Right ventricle myocardium inferior (tissue), 1 donor: ENCODE measurements at regions not wholly inside any gene's neighbourhood (a gene's known extent, or its start where the extent isn't known, plus 50 kb on each side); places are given as distances from the start of the nearest gene placed in this dataset.
A peak's percentile ranks its signal among the peaks of the same experiment; 100 is the strongest.

Source experiments
- ATAC-seq: fragments of 200-7000 bp; cut with Tn5 transposase; one replicate; pipeline ENCODE4 v1.9.1; 2020; ENCODE audit warnings: mild to moderate bottlenecking, moderate library complexity
- DNase-seq: peaks from one replicate; pipeline ENCODE4 v3.0.0; 2021; ENCODE audit errors: missing footprints
- intact Hi-C: fragments of 100-400 bp; cut with DNase I; formaldehyde crosslinking; loops from one replicate; pipeline ENCODE4 v1.11.0; 2022
- donor health status: DM: no; HTN: yes; CAD: no; lungs with severe emphysema.

DNA sequence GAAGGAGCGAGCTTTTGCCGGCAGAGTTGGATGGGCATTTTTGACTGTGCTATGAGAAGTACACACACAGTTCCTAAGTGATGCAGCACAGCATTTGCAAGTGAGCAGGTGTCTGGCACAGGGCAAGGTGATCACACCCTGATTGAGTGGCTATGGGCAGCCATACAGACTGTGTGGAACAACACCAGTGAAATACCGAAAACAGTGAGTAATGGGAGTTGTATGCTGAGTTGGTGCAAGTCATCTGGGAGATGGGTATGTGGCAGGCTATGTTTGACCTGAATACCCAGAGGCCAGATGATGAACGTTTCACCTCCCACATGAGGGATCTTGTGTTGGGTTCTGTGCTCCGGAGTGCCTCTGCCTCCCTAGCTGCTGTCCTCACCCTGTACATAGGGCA is 53.5 kb upstream of the TIPARP start:
- DNase-seq (no peak), ATAC-seq (no peak)
- intact Hi-C loops, result no loop called here

DNA sequence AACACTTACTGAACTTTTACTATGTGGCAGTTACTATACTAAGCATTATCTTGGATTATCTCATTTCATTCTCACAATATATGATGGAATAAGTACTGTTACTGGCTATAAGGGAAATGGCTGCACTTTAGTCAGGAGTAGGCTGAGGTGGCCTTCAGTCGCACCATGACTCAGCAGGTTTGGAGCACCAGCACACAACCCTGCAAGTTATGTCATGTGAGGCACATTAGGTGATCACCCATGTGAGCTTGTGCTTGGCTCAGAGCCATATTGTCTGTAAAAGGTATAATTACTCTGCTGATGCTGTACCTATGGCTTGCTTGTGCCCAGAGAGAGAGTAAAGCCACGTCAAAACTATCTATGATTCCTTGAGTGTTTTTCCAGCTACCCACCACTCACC is 54.1 kb upstream of the TIPARP start:
- no peak for DNase-seq
- ATAC-seq, result no peak
- intact Hi-C loops, result no loop called here

DNA sequence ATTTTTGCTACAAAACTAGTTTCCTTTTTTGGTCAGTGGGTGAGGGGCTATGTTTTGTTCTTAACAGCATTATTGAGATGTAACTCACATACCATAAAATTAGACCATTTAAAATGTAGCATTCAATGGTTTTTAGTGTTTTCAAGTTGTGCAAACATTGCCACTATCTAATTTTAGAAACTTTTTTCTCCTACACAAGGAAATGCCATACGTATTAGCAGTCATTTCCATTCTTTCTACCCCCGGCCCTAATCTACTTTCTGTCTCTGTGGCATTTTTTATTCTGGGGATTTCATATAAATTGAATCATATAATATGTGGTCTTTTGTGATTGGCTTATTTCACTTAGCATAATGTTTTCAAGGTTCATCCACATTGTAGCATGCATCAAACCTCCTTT is 55.0 kb upstream of the TIPARP start:
- no peak for ATAC-seq
- DNase-seq, result no peak
- intact Hi-C loops, result no loop called here

DNA sequence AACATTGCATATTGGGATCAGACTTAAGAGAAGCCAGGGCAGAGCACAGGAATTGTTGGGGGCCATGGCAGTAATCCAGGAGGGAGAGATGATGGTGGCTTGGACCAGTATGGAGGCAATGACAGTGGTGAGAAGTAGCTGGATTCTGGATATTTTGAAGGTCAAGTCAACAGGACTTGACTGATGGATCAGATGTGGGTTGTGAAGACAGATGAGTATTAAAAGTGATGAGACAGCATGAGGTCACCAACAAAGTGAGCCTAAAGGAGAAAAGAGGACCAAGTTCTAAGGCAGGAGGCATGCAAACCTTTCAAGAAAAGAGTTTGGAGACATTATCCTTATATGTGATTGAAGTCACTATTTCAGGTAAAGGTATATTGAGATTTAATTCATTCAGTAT is 56.6 kb upstream of the TIPARP start:
- DNase-seq (no peak), ATAC-seq (no peak)
- intact Hi-C loops, result no loop called here

DNA sequence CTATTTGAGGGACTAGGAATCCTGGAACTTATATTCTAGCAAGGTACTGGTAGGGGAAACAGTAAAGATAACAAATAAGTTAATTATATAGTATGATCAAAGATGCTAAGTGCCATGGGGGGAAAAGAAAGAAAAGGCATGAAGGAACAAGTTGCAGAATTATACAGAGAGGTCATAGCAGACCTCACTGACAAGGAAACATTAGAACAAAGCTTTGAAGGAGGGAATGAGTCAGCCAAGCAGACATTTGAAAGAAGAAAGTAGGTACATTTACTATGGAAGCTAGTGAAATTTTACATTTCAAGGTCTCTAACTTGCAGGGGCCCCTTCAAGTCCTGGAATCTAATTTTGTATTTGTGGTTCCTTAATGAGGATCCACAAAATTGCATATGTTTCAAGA is 57.2 kb upstream of the TIPARP start:
- no peak for ATAC-seq
- no peak for DNase-seq
- intact Hi-C loops, result no loop called here

DNA sequence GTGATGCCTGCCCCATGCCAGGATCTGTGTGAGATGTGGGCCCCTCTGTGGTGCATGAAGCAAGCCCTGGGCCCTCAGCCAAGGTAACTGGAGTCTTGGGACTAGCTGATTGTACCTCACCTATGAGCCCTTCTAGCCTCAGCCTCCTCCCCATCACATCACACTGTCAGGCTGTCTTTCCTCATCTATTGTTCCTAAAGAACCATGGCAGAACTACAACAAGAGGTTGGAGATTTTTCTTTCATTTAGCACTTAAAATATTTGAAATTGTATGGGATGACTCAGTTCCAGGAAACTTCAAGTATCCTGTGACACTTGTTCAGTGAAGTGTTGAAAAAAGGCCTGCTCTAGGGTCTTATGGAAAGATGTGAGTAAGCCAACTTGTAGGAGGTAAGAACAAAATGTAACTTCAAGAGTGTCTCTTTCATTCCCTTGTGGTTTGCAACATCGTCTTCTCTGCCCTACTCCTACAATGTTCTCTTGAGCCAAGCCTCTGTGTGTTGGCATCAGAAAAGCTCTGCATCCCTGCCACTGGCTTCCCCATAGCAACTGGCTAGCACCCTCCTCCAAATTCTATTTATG is 58.7 kb upstream of the TIPARP start:
- no peak for DNase-seq
- ATAC-seq, result no peak
- intact Hi-C loops, result no loop called here

DNA sequence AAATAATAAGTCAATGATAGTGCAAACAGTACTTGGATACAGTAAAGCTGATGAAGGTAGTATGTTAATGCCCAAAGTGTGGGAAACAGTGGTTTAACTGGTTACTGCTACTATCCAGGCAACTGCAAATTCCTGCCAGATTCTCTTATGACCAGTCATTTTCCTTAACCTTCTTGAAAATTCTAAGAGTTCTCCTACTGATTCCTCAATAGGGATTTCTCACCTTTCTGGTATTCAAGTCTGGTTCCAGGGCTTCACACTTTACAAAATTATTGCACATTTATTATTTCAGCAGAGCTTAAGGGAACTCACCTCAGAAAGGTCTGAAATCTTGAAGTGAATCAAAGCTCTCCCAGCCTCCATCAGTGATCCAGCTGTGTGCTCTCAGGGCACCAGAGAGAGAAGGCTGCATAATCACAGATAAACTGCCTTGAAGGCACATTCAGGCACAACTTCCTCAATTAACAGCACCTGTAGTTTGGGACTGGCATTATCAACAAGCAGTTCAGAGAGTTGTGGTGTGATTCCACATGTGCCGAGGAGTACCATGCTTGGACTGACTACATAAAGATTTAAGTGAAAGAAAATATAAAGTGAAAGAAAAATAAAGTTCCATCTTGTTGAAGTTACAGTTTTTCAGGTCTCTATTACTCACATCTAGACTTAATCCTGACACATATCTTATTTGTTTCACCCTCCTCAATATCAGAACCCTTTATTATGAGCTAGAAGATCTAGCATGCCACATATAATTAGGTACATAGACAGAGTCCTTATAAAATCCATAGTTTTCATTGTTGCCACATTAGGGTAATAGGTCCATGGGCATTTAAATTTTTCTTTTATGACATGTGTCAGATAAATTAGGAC is 59.5 kb upstream of the TIPARP start:
- ATAC-seq, result no peak
- intact Hi-C loops, result no loop called here
- DNase-seq, result no peak

DNA sequence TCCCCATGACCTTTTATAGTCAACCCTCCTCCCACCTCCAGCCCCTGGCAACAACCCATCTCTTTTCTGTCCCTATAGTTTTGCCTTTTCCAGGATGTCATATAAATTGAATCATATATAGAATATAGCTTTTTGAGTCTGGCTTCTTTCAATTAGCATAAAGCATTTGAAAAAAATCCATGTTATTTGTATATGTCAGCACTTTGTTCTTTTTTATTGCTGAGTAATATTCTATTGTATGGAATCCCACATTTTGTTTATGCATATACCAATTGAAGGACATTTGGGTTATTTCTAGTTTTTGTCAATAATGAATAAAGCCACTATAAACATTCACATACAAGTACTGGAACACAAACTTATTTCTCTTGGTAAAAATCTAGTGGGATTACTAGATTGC is 58.0 kb upstream of the SSR3 start:
- intact Hi-C loops, result no loop called here
- DNase-seq (no peak), ATAC-seq (no peak)

DNA sequence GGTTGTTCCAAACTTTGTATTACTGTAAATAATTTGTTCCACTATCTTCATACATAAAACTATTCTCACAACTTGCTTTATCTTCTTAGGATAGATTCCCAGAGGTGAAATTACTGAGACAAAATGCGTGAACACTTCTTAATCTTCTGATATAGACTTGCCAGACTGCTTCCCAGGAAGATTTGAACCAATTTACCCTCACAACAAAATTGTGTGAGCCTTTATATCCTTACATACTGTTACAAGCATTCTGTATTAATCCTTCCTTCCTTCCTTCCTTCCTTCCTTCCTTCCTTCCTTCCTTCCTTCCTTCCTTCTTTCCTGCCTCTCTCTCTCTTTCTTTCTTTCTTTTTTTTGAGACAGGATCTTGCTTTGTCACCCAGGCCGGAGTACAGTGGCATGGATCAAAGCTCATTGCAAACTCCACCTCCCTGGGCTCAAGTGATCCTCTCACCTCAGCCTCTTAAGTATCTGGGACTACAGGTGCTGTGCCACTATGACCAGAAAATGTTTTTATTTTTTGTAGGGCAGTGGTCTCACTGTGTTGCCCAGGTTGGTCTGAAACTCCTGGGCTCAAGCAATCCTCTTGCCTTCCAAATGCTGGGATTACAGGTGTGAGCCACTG is 57.1 kb upstream of the SSR3 start:
- ATAC-seq, result no peak
- DNase-seq, result no peak
- intact Hi-C loops, result no loop called here

DNA sequence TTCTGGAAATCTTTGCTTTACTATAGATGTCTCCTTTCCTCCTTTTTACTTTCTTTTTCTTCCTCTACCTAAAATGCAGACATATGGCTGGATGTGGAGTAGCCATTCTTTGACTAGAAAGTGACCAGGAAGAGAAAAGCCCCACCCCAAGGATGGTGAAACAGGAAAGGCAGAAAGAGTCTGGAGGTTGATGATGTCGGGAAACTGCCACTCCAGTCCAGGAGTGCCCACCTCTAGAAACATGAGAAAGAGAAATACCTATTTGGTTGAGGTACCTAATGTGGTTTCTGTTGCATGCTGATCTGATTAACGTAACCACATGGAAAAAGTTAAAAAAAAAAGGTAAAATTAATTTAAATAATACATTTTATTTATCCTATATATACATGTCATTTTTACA is 55.2 kb upstream of the SSR3 start:
- intact Hi-C loops, result no loop called here
- no peak for DNase-seq
- no peak for ATAC-seq

DNA sequence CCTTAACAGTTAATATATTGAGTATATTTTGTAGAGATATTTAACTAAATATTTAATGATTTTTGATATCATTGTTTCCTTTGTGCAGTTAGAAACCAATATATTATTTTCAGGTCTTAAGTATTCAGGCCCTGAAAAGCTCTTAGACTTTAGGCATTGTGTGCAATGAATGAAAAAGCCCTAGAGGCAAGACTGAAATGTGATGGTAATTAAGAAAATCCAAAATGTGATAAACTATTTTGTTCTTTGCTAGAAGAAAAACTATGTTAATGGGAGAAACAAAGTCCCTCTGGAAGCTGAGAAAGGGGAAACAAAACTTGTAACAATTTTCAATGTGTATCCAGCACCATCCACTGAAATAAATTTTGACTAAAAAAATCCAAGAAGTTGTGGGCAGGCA is 54.6 kb upstream of the SSR3 start:
- DNase-seq (no peak), ATAC-seq (no peak)
- intact Hi-C loops, result loop anchor here (5.0 kb wide), 1 partner anchor 63 kb away; the partner anchor contains the start of gene TIPARP

DNA sequence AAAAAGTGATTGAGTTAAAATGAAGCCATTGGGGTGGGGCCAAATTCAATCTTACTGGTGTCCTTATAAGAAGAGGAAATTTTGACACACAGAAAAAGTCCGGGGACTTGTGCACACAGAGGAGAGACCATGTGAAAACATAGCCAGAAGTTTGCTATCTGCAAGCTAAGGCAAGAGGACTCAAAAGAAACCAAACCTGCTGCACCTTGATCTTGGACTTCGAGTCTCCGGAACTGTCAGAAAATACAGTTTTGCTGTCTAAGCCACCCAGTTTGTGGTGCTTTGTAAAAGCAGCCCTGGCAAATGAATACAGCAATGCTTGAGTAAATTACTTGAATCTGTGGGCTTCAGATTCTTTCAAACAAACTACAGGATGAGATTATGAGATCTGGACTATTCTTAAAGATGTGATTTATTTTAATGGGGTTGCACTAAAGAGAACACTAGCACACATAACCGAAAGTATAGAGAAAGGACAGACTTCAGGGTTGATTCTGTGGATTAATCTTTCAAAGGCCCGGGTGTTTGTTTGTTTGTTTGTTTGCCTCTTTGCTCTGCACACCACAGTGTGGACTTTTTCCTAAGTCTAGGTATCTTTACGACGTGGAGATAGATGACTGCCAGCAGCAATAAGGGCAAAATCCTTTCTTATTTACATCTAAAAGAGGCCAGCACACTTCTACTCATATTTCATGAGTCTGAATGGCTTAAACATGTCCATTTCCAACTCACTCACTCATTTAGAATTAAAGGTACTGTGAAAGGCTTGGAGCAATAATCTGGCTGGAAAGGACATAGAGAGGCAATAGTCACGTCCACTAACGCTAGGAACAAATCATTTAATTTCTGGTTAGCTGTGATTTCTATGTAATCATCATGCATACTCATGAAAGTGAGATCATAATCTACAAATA is 53.9 kb upstream of the SSR3 start:
- intact Hi-C loops, result loop anchor here (5.0 kb wide), 1 partner anchor 63 kb away; the partner anchor contains the start of gene TIPARP
- DNase-seq, result no peak
- ATAC-seq, result no peak

DNA sequence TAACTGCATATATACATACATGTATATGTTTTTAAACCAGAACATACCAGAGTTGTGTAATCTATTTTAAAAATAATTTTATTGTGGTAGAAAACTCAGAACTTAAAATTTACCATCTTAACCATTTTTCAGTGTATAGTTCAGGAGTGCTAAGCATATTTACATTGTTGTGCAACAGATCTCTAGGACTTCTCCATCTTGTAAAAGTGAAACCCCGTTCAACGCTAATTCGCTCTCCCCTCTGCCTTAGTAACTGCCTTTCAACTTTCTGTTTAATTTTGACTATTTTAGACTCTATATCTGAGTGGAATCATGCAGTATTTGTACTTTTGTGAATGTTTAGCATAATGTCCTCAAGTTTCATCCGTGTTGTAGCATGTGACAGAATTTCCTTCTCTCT is 51.8 kb upstream of the SSR3 start:
- intact Hi-C loops, result loop anchor here (5.0 kb wide), 1 partner anchor 66 kb away; the partner anchor contains the start of gene TIPARP
- no peak for ATAC-seq
- DNase-seq, result no peak

DNA sequence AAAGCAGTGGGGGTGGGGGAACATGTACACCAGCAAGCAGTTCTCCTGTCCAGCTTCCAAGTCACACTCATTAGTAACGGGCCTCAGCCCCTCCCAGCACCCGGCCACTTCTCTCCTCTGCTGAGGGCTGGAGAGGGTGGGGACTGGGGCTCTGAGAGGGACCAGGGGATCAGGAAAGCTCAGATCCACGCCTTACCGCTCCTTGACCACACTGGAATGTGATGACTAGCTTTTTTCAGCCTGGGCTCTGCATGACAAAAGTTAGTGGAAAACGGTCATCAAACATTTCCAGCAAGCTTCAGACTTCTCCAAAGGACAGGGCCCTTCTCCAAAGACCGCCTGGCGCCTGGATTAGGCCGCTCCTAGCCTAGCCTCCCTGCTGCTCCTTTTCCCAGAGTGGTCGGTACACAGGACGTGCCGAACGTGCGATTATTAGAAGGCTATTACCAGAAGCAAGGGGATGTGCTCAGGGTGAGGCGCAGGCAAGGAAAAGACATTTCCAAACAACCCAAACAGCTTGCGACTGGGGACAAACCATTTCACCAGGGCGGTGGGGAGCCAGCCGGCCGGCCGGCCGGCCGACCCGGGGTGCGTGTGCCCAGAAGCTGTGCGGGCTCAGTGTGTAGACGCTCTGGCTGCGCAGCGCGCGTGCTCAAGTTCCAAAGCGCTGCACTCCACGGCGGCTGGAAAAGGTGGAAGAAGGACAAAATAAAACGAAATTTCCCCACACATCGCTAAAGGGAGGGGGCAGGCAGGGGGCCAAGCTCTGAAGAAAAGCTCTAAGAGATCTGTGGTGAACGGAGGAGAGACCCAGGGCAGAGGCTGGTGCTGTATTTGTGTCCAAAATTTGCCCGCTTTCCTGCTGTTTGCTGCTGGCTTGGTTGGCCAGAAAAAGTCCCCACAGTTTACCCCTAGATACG is 51.0 kb upstream of the SSR3 start:
- intact Hi-C loops, result loop anchor here (5.0 kb wide), 1 partner anchor 66 kb away; the partner anchor contains the start of gene TIPARP
- ATAC-seq (peak; percentile 86), DNase-seq (peak; percentile 74)

DNA sequence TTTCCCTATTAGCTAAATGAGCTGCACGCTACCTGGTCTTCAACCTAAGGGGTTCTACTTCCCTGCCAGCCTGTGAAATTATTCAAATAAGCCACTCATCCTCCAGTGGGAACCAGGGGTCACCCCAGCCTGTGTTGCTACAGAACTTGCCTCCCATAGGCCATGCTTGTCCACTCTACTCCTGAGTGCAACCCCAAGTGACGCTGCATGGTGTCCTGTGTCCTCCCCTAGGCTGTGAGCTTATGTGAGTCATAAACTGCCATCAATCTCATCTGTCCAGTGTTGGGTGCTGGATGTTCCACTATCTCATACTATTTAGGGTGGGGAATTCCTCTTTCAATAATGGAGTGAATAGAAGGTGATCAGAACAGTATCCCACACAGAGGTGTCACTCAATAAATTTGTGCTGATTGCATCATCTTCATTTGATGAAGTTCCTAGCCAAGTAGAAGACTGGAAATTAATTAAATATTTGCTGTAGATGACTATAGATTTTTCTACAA is 49.8 kb upstream of the SSR3 start:
- ATAC-seq (no peak), DNase-seq (no peak)
- intact Hi-C loops, result loop anchor here (5.0 kb wide), 1 partner anchor 68 kb away; the partner anchor contains the start of gene TIPARP
